ENCODE measurements at regions not wholly inside any gene's neighbourhood (a gene's known extent, or its start where the extent isn't known, plus 50 kb on each side); places are given as distances from the start of the nearest gene placed in this dataset.
A peak's percentile ranks its signal among the peaks of the same experiment; 100 is the strongest.

DNA sequence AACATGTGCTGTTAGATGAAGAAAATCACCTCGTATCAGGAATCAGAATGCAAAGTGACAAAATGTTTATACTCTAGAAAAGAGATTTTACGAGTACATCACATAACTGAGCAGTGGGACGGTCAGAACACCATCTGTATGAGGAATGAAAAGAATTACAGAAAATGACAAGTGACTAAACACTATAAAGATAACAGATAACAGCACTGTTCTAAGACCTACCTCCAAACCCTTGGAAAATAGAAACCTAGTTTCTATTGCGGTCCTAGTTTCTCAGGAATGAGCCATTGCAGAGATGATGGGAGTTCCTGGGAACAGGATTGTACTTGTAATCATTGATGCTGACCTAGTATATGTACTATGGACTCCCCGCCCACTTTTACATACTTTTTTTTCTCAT lies 839.4 kb upstream of the ADAMTS5 start:
- no peak overlapping the region for H3K4me3 ChIP-seq (ENCODE audit: low read length)
- TF ChIP-seq, protein P1, sequence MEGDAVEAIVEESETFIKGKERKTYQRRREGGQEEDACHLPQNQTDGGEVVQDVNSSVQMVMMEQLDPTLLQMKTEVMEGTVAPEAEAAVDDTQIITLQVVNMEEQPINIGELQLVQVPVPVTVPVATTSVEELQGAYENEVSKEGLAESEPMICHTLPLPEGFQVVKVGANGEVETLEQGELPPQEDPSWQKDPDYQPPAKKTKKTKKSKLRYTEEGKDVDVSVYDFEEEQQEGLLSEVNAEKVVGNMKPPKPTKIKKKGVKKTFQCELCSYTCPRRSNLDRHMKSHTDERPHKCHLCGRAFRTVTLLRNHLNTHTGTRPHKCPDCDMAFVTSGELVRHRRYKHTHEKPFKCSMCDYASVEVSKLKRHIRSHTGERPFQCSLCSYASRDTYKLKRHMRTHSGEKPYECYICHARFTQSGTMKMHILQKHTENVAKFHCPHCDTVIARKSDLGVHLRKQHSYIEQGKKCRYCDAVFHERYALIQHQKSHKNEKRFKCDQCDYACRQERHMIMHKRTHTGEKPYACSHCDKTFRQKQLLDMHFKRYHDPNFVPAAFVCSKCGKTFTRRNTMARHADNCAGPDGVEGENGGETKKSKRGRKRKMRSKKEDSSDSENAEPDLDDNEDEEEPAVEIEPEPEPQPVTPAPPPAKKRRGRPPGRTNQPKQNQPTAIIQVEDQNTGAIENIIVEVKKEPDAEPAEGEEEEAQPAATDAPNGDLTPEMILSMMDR (IDR thresholded peaks at IDR 0.05; ENCODE audit: insufficient read depth, low read depth, low read length, missing control alignments): no peak
- peak; percentile 14 for DNase-seq (ENCODE audit: low read depth)

DNA sequence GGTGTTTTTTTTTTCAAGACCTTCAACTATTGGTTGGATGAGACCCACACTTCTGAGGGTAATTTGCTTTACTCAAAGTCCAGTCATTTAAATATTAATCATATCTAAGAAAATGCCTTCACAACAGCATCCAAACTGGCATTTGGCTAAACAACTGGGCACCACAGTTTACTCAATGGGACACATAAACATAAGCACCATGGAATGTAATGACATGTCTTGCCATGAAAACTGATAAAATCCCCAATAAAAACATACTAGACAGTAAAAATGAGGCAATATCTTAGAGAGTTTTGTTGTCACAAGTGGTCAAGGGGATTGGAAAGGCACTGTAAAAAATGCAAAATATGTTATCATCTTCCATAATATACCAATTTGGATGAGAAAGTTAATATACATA lies 838.8 kb upstream of the ADAMTS5 start:
- H3K4me3 ChIP-seq (ENCODE audit: low read length): no peak overlapping the region
- TF ChIP-seq, protein P1 (IDR thresholded peaks at IDR 0.05; ENCODE audit: insufficient read depth, low read depth, low read length, missing control alignments): no peak
- no peak for DNase-seq (ENCODE audit: low read depth)

DNA sequence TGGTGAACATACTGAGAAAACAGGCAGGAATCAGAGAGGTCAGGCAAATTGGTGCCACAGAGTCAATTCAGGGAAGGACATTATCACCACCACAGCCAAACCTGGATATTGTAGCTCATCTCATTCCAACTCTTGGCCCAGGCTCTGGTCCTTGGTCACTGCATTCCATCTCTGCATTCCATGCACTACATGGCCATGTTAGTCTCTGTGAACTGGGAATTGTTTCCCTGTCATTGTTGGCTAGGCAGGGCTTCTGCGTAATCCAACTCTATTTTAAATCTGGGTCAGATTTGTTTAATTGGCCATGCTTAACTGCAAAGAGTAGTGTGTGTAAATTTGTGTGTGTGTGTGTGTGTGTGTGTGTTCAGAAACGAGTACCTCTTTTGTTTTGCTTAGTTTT lies 837.6 kb upstream of the ADAMTS5 start:
- TF ChIP-seq, protein P1 (IDR thresholded peaks at IDR 0.05; ENCODE audit: insufficient read depth, low read depth, low read length, missing control alignments): no peak
- no peak for DNase-seq (ENCODE audit: low read depth)
- no peak overlapping the region for H3K4me3 ChIP-seq (ENCODE audit: low read length)

DNA sequence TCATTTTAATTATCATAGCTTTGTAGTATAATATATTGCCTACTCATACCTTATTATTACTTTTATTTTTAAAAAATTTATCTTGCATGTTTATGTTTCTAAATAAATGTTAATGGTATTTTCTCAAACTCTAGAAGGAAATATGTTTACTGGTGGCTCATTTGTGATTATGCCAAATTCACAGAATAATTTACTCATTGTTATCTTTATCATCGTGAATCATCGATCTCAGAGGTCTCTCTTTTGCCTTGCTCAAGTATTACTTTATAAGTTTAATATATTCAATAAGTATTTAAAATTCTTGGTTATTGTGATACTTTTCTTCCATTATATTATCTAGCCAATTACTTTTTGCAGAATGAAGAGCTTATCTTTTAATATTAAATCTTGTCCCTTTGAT lies 836.7 kb upstream of the ADAMTS5 start:
- no peak for DNase-seq (ENCODE audit: low read depth)
- TF ChIP-seq, protein P1 (IDR thresholded peaks at IDR 0.05; ENCODE audit: insufficient read depth, low read depth, low read length, missing control alignments): no peak
- no peak overlapping the region for H3K4me3 ChIP-seq (ENCODE audit: low read length)

DNA sequence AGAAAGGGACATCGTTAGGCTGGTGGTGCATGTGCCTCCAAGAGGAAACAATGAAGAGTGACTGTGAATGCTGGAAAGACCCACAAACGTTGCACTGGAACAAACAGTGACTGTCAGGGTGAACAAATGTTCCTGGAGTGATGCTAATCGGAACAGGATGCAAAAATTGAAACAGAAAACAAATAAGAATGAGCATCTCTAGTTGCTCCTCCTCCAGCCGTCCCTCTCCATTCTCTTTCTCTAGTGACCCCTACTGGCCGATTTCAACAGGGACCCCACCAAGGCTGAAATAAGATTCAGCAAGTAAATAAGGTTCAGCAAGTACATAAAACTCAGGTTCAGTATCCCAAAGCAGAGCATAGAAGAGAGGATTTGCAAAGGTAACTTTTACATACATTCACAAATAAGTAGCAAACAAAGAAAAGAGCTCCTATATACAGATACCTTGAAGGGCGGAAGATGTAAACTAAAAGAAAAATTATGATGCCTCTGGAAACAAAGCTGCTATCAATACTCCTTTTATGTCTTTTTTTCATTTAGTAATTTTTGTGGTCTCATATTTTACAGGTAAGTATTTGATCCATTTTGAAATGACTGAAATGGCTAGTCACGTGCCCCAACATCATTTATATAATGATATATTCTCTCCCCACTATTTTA lies 836.1 kb upstream of the ADAMTS5 start:
- DNase-seq (ENCODE audit: low read depth): peak; percentile 51
- H3K4me3 ChIP-seq (ENCODE audit: low read length): no peak overlapping the region
- TF ChIP-seq, protein P1 (IDR thresholded peaks at IDR 0.05; ENCODE audit: insufficient read depth, low read depth, low read length, missing control alignments): peak; percentile 69

DNA sequence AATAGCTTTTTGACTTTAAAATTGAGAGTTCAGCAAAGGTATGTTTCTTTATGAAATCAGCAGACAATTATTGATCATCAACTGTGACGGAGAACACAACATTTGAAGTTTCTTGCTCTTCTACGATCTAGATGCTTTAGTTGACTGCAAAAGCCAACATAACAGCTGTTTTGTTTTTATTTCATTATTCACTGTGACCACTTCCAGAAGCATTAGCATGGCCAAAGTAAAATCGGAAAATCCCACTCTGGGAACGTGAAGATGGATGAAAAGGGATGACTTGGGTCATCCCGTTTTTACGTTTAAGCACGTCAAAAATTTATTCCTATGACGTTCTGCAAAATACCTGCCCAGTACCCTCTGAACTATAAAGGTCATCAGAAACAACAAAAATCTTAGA lies 833.0 kb upstream of the ADAMTS5 start:
- TF ChIP-seq, protein P1 (IDR thresholded peaks at IDR 0.05; ENCODE audit: insufficient read depth, low read depth, low read length, missing control alignments): no peak
- no peak overlapping the region for H3K4me3 ChIP-seq (ENCODE audit: low read length)
- DNase-seq (ENCODE audit: low read depth): no peak

DNA sequence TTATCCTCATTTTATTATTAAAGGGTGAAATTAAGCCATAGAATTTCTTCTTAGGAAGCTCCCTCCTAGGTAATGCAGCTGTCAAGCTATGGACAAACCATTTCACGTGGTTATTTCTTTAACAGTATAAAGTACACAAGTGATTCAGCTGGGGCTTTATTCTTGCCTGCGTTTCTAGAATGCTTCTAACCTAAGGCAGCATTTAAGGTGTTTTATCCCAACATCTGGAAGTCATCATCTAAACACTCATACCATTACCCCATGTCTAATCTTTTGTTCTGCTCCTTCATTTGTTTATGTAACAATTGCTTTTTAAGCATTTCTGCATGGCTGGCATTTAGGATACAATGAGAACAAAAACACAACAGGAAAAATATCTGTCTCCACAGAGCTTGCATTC lies 829.2 kb upstream of the ADAMTS5 start:
- DNase-seq (ENCODE audit: low read depth): no peak
- no peak overlapping the region for H3K4me3 ChIP-seq (ENCODE audit: low read length)
- TF ChIP-seq, protein P1 (IDR thresholded peaks at IDR 0.05; ENCODE audit: insufficient read depth, low read depth, low read length, missing control alignments): no peak
